GM19035 (cell line): ENCODE measurements at regions not wholly inside any gene's neighbourhood (a gene's known extent, or its start where the extent isn't known, plus 50 kb on each side); places are given as distances from the start of the nearest gene placed in this dataset.

Source experiments
- ATAC-seq: cut with Tn5 transposase; IDR thresholded peaks from one replicate; pipeline ENCODE4 v1.9.1; 2021; ENCODE audit not compliant: unreplicated experiment

- no peak for ATAC-seq
Observed at GRCh38 chr1:90412563-90412962, 304.5 kb downstream of the BARHL2 start.

- no peak for ATAC-seq
Observed at GRCh38 chr1:90411185-90411584, 305.9 kb downstream of the BARHL2 start.

DNA sequence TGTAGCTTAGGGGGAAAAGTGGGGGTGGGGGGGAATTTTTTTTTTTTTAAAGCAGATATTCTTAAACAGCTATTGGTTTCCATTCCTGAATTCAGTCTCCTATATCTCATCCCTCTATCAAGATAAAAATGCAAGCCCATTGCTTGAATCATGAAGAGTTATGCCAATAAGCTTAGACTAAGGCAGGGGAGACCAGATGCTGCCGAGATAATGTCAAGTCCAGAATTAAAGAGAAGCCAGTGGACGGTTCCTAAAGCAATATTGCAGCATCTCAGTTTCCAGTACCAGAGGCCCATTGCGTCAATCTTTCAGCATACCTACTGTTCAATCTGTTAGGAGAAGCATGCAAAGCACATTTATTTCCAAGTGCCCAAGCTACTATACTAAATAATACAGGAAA lies 309.4 kb downstream of the BARHL2 start:
- ATAC-seq, result no peak

- no peak for ATAC-seq
Observed at GRCh38 chr1:90405726-90406125, 311.4 kb downstream of the BARHL2 start.

GRCh38 chr1:90402893-90403849 lies 313.9 kb downstream of the BARHL2 start:
- ATAC-seq, result no peak

GRCh38 chr1:90400131-90400530 lies 317.0 kb downstream of the BARHL2 start:
- ATAC-seq, result no peak

GRCh38 chr1:90396917-90397316 lies 320.2 kb downstream of the BARHL2 start:
- ATAC-seq, result no peak

GRCh38 chr1:90394247-90394646 lies 322.9 kb downstream of the BARHL2 start:
- no peak for ATAC-seq

- ATAC-seq, result no peak
Observed at GRCh38 chr1:90393025-90393424, 324.1 kb downstream of the BARHL2 start.

- ATAC-seq, result no peak
Observed at GRCh38 chr1:90391126-90391525, 326.0 kb downstream of the BARHL2 start.

DNA sequence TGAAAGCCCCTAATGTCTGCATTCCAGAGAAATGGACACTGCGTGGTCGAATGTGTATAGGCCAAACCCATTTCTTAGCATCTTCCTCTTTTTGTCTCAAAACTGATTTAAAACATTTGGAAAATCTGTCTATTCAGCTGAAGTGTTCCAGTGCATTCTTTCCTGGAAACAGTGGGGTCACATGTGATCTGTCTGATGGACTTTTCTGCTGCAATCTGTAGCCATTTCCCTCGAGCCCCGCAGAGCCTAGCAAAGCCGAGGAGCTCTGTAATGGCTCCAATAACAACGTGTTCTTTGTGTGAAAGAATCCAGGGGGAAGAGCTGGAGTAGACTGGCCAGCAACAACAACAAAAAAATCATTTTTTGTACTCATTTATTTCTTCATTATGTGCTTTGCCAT lies 329.3 kb downstream of the BARHL2 start:
- ATAC-seq, result no peak

DNA sequence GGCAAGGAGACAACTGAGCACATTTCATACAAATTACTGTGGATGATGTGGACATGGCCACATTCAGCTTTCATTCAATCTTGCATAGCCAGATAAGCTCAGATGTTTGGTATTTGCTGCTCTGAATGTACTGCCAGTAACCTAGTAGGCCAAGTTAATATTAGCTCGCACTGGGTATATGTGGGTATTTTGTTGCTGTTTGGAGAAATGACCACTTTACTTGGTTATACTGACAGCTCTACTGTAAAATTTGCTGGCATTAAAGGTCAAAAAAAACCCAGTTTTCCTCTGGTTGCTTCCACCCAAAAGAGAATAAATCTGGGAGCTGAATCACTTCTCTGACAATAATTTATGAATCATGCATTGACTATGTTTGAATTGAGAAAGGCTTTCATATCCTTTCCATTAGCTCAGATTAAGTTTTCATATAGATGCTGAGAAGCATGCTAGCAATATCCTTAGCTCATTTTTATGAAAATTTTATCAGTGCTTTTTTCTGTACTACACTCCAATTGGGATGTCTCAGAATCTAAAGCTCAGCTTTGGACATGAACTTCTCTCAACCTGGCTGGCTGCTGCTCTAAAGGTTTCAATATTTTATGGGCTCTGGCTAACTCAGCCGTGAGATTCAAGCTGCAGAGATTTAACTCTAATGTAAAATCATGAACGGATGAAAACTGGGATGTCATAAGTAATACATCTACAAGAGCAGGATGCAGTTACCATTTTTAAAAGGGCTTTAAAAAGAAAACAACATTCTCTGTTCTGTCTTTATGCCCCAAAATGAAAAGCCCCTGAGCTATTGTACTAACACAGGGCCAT lies 330.0 kb downstream of the BARHL2 start:
- ATAC-seq, result no peak

DNA sequence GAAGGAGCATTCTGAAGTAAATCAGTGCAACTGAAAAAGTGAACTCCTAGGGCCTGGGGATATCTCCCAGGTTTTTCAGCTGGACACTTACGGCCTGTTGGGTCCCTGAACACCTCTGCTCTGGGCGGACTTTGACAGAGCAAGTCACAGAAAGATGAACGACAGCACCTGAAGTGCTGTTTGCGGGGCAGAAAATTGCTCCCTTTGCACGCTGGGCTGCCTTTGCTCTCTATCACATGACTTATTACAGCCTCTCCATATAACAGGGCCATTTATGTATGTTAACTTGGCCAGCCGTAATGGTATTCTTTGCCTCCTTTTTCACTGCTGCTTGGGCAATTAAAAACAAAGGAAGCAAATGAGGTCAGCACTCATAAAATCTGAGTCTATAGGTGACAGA lies 332.9 kb downstream of the BARHL2 start:
- no peak for ATAC-seq

- ATAC-seq, result no peak
Observed at GRCh38 chr1:90382161-90382560, 334.9 kb downstream of the BARHL2 start.

GRCh38 chr1:90381598-90381997 lies 335.5 kb downstream of the BARHL2 start:
- no peak for ATAC-seq

DNA sequence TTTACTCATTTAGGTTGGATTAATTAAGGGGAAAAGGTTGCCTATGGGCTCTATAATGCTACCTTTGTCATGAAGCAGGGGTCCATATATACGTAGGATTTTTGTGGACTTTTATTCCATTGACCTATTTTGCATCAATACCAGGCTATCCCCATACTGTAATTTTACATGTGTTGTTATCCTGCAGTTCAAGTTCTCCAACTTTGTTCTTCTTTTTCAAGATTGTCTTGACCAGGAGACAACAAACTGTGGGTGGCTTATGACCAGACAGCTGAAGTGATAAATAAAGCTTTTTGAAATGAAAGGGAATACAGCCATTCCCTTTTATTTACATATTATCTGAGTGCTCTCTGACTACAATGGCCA lies 345.7 kb downstream of the BARHL2 start:
- no peak for ATAC-seq

DNA sequence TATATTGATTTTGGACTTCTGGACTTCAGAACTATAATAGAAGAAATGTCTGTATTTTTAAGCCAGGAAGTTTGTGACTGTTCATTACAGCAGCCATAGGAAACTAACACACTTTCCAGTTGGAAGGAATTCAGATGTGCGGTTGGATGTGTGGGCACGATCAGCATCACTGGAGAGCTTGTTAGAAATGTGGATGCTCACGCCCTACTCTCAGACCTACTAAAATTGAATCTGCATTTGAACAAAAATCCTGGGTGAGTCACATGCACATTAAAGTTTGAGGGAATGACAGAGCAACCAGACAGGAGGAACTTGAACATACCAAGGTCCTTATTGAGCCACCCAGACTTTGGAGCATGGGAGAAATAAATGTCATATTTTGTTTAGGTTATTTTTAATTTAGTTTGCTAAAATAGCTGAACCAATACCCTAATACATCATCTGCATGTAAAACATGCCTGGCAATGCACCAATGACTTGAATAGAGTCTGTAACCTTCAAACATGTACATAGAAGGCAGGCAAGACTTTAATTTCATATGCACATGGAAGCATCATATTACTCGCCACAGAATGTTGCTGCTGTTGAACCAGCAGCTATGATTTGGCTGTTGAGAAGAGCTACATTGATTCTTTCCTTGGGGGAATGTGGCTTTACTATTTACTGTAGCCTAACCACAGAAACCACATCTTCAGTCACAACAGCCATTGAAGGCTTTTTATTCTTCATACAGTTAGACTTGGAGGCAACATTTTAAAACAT lies 346.2 kb downstream of the BARHL2 start:
- ATAC-seq, result no peak

GRCh38 chr1:90362163-90362562 lies 354.9 kb downstream of the BARHL2 start:
- no peak for ATAC-seq

GRCh38 chr1:90361026-90361425 lies 356.1 kb downstream of the BARHL2 start:
- ATAC-seq, result no peak

GRCh38 chr1:90359994-90360393 lies 357.1 kb downstream of the BARHL2 start:
- ATAC-seq, result no peak

- ATAC-seq, result no peak
Observed at GRCh38 chr1:90358448-90358847, 358.7 kb downstream of the BARHL2 start.
